Keratinocyte (primary cell): ENCODE measurements at regions not wholly inside any gene's neighbourhood (a gene's known extent, or its start where the extent isn't known, plus 50 kb on each side); places are given as distances from the start of the nearest gene placed in this dataset.

ENCODE experiments used
- EZH2 ChIP-seq: IDR thresholded peaks from one replicate; pipeline ENCODE4 v1.6.1; 2012; ENCODE audit warnings: inconsistent platforms, mild to moderate bottlenecking, low read length, moderate library complexity
- TF ChIP-seq, protein P1 (sequence below), 3 experiments: IDR thresholded peaks in 1 of 3; conservative IDR thresholded peaks in 1 of 3; optimal IDR thresholded peaks in 1 of 3; 2 replicates in 2 of 3; 3 replicates in 1 of 3; pipeline versions ENCODE3 to v1.5.1; 2011; ENCODE audit warnings: low read length in 3 of 3, mild to moderate bottlenecking in 3 of 3, moderate library complexity in 2 of 3, control low read depth in 1 of 3, inconsistent platforms in 1 of 3; ENCODE audit not compliant: insufficient read depth in 2 of 3; ENCODE audit errors: extremely low read depth in 1 of 3

DNA sequence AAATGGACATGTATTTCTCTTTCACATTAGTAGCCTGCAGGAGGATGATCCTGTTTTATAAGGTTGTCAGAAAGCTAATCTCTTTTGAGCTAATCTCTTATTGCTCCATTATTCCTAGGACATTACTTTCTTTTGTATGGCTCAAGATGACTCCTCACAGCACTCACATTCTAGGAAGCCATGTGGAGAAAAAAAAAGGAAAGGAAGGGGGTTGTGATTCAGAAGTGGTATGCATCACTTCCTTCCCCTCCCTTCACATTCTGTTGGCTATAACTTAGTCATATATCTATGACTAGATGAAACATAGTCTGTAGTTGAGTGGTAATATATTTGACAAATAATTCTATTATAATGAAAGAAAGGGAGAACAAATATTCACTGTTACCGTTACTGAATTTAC, 168.8 kb upstream of the TTC14 start:
- TF ChIP-seq, protein P1, sequence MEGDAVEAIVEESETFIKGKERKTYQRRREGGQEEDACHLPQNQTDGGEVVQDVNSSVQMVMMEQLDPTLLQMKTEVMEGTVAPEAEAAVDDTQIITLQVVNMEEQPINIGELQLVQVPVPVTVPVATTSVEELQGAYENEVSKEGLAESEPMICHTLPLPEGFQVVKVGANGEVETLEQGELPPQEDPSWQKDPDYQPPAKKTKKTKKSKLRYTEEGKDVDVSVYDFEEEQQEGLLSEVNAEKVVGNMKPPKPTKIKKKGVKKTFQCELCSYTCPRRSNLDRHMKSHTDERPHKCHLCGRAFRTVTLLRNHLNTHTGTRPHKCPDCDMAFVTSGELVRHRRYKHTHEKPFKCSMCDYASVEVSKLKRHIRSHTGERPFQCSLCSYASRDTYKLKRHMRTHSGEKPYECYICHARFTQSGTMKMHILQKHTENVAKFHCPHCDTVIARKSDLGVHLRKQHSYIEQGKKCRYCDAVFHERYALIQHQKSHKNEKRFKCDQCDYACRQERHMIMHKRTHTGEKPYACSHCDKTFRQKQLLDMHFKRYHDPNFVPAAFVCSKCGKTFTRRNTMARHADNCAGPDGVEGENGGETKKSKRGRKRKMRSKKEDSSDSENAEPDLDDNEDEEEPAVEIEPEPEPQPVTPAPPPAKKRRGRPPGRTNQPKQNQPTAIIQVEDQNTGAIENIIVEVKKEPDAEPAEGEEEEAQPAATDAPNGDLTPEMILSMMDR (optimal IDR thresholded peaks at IDR 0.05 in 1 of 3, IDR thresholded peaks at IDR 0.05 in 1 of 3, conservative IDR thresholded peaks at IDR 0.05 in 1 of 3; ENCODE audit: extremely low read depth in 1 of 3, insufficient read depth in 2 of 3, low read length in 3 of 3): no peak
- no peak for TF ChIP-seq EZH2
